GM12873 (cell line): ENCODE measurements at regions not wholly inside any gene's neighbourhood (a gene's known extent, or its start where the extent isn't known, plus 50 kb on each side); places are given as distances from the start of the nearest gene placed in this dataset.

Experiments used
- CTCF ChIP-seq: IDR thresholded peaks from 2 replicates; pipeline ENCODE4 v1.5.1; 2012; ENCODE audit warnings: low read depth, mild to moderate bottlenecking, moderate library complexity, low read length, control low read depth; ENCODE audit not compliant: insufficient read depth; ENCODE audit errors: missing control alignments

DNA sequence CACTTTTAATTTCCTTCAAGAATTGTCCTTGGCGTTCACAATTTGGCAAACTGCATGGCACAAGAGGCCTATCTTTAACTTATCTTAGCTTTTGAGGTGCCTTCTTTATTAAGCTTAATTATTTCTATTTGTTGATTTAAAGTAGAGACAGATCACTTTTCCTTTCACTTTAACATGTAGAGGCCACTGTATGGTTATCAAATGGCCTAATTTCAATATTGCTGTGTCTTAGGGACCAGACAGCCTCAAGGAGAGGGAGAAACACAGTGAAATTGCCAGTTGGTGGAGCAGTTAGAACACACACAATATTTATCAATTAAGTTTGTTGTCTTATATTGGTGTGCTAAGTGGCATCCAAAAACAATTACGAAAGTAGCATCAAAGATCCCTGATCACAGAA is 1013.9 kb downstream of the KCNT2 start:
- no peak for TF ChIP-seq CTCF

DNA sequence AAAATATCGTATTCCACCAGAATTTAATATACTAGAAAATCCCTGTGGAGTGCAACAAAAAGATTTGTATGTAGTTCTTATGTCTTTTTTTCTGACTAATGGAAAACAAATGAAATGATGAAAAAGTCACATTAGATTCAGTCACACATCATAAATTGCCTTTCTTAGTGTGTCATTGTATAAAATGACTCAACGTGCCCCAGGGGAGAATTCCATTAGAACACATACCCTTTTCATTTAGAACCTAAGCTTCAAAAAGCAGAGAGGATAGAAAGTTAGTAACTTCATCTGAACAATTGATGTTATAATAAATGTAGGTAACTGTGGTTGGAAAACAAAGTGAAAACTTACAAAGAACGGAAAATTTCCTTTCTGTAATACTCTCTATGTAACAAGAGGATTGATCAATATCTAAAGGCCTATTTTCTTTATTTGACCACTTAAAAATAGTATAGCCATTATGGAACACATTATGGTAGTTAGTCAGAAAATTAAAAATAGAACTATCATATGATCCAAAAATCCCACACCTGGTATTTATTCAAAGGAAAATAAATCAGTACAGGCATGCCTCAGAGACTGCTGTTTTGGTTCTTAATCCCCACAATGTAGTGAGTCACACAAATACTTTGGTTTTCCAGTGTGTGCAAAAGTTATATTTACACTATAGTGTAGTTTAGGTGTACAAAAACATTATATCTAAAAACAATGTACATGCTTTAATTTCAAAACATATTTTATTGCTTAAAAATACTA is 1016.1 kb downstream of the KCNT2 start:
- no peak for TF ChIP-seq CTCF

DNA sequence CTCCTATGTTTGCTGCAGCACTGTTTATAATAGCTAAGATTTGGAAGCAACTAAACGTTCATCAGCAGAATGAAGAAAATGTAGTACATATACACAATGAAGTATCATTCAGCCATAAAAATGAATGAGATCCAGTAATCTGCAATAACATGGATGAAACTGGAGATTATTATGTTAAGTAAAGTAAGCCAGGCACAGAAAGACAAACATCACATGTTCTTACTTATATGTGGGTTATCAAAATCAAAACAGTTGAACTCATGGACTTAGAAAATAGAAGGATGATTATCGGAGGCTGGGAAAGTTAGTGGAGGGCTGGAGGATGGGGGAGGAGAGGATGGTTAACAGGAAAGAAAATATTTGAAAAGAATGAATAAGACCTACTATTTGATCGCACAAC is 1017.6 kb downstream of the KCNT2 start:
- TF ChIP-seq CTCF = no peak

DNA sequence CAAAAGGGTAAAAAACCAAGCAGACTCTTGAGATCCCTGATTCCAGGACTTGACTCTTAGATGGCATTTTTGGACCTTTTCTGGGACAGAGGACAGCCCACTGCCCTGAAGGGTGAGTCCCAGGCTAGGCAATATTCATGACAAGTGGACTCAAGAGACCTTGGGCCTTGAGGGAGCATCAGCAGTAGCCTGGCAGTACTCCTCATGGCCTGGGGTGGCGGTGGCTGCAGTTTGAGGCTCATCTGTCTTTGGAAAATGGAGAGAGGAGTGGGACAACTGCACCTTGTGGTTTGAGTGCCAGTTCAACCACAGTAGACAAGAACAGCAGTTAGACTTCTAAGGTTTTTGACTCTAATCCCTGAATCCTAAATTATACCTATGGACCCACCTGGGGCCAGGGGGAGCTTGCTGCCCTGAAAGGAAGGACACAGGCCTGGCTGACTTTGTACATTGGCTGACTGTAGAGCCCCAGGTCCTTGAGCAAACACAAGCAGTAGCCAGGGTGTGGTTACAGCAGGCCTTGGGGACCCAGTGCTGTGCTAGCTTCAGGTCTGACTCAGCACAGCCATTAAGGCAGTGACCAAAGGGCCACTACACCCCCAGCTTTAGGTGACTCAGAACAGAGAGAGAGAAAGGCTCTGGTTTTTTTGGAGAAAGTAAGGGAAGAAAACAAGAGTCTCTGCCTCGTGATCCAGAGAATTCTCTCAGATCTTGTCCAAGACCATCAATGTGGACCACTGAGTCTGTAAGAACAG is 1023.2 kb downstream of the KCNT2 start:
- peak; percentile 26 for TF ChIP-seq CTCF

DNA sequence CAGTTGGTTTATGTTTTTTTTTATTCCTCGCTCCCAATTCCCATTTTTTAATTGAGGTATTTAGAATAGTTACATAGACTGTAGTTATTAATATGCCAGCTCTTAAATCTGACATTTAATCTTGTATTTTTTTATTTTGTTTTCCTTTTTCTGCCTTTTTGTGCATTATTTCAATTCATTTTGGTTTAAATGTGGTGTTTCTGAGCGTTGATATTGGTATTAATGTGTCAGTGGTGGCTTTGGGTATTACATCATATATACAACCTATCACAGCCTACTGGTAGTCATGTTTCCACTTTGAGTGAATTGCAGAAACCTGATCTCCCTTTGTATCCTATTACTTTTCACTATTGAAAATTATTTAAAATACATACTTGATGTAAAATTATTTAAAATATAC is 1027.3 kb downstream of the KCNT2 start:
- TF ChIP-seq CTCF = no peak

DNA sequence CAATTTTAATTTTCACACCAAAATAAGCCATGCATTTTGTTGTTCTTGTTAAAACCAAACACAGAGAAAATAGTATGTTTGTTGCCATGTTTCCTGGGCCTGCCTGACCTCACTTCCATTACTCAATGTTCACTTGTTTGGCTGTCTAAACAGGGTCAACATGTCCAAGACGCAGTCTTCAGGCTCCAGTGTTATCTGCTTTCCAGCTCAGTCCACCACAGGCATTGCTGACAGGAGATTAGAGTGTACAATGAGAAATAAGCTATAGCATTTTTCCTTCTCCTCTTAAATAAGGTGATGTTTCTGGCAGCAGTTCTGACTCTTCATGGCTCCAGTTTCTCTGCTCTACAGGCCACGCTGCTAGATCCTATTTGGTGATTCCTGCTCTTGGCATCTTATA is 1030.5 kb downstream of the KCNT2 start:
- TF ChIP-seq CTCF = no peak

GRCh38 chr1:195576641-195577040 is 1031.6 kb downstream of the KCNT2 start:
- no peak for TF ChIP-seq CTCF
